CD4-positive, alpha-beta T cell (primary cell): ENCODE measurements at regions not wholly inside any gene's neighbourhood (a gene's known extent, or its start where the extent isn't known, plus 50 kb on each side); places are given as distances from the start of the nearest gene placed in this dataset.

ENCODE experiments used
- ATAC-seq: fragments of 200-7000 bp; cut with Tn5 transposase; one replicate; pipeline ENCODE4 v1.10.0; 2022; ENCODE audit warnings: mild to moderate bottlenecking; ENCODE audit not compliant: poor library complexity
- CTCF ChIA-PET: fragments of 350-600 bp; sonication (Branson Sonifier 250); formaldehyde crosslinking; loops from one replicate; lab custom pipeline; 2021; ENCODE audit warnings: antibody characterized with exemption, inconsistent platforms; lab: Charles Lee
- POLR2A ChIA-PET: fragments of 350-600 bp; sonication (Branson Sonifier 250); formaldehyde crosslinking; loops from one replicate; lab custom pipeline; 2021; ENCODE audit warnings: antibody characterized with exemption, inconsistent platforms; lab: Charles Lee
- DNase-seq, 14 experiments: peaks; one replicate each; pipeline ENCODE4 v3.0.0-alpha.2; 2013 to 2020; ENCODE audit warnings: mixed read lengths in 2 of 14
- H3K27ac ChIP-seq, 2 donors: one replicate each; pipeline versions ENCODE4 v1.5.1 to v1.7.0; 2013; ENCODE audit warnings: low read length in 2 of 2, low read depth in 1 of 2, mild to moderate bottlenecking in 1 of 2
- H3K27me3 ChIP-seq, 2 experiments: 1 replicate in 1 of 2; 2 replicates in 1 of 2; pipeline versions ENCODE4 v1.6.1 to v1.7.0; 2013; ENCODE audit warnings: low read length in 2 of 2, control low read depth in 1 of 2, mild to moderate bottlenecking in 1 of 2, moderate library complexity in 1 of 2; ENCODE audit not compliant: insufficient read depth in 2 of 2, control insufficient read depth in 1 of 2
- H3K36me3 ChIP-seq: one replicate; pipeline ENCODE4 v1.6.1; 2013; ENCODE audit warnings: low read length, control low read depth; ENCODE audit not compliant: insufficient read depth
- H3K4me1 ChIP-seq: one replicate; pipeline ENCODE4 v1.6.1; 2013; ENCODE audit warnings: low read length, control low read depth; ENCODE audit not compliant: insufficient read depth
- H3K4me3 ChIP-seq: one replicate; pipeline ENCODE4 v1.5.1; 2013; ENCODE audit warnings: mild to moderate bottlenecking, low read length, moderate library complexity
- H3K9me3 ChIP-seq, 2 experiments: 1 replicate in 1 of 2; 2 replicates in 1 of 2; pipeline versions ENCODE4 v1.6.1 to v1.7.0; 2013; ENCODE audit warnings: low read length in 2 of 2, mild to moderate bottlenecking in 2 of 2, control low read depth in 1 of 2, moderate library complexity in 1 of 2; ENCODE audit not compliant: control insufficient read depth in 1 of 2, insufficient read depth in 1 of 2
- H3K27ac Mint-ChIP-seq: one replicate; pipeline ENCODE4 v1.8.0; 2020; ENCODE audit warnings: mixed read lengths
- H3K27me3 Mint-ChIP-seq: one replicate; pipeline ENCODE4 v1.8.0; 2021; ENCODE audit warnings: mixed read lengths
- H3K36me3 Mint-ChIP-seq: one replicate; pipeline ENCODE4 v1.8.0; 2021; ENCODE audit warnings: low read depth, mixed read lengths
- H3K4me1 Mint-ChIP-seq: one replicate; pipeline ENCODE4 v1.8.0; 2021; ENCODE audit warnings: low read depth, mixed read lengths
- H3K4me3 Mint-ChIP-seq: one replicate; pipeline ENCODE4 v1.8.0; 2020; ENCODE audit warnings: mild to moderate bottlenecking, mixed read lengths
- H3K9me3 Mint-ChIP-seq: one replicate; pipeline ENCODE4 v1.8.0; 2020; ENCODE audit warnings: mixed read lengths
- CTCF ChIP-seq: fragments of 200-600 bp; IDR thresholded peaks from one replicate; pipeline ENCODE4 v1.8.0; 2022; ENCODE audit warnings: antibody characterized with exemption, mild to moderate bottlenecking
- intact Hi-C, 2 experiments: fragments of 100-400 bp; cut with DNase I in 1 of 2; cut with micrococcal nuclease in 1 of 2; formaldehyde crosslinking; loops; one replicate each; pipeline versions ENCODE4 v1.15.1 to v1.9.0; 2023 to 2025; cut with DNase I, micrococcal nuclease

GRCh38 chr21:19842601-19843000, 1155.6 kb upstream of the NCAM2 start:
- peaks cover 4% of the 10 kb centered on the region for H3K9me3 Mint-ChIP-seq
- ATAC-seq = no peak
- no peaks in the 10 kb centered on the region for H3K4me1 Mint-ChIP-seq
- Histone ChIP-seq H3K36me3 (no peaks in the 10 kb centered on the region), H3K27me3 (no peaks in the 10 kb centered on the region), H3K4me3 (no peak overlapping the region), H3K9me3 (peaks cover 0 to 4% of the 10 kb centered on the region in 2 experiments), H3K4me1 (no peaks in the 10 kb centered on the region), H3K27ac (no peak overlapping the region)
- intact Hi-C loops = no loop called here
- ChIA-PET CTCF (no interaction called here), POLR2A (no interaction called here)
- no peaks in the 10 kb centered on the region for H3K36me3 Mint-ChIP-seq
- H3K4me3 Mint-ChIP-seq = no peak overlapping the region
- H3K27me3 Mint-ChIP-seq = no peaks in the 10 kb centered on the region
- TF ChIP-seq CTCF = no peak
- no peak for DNase-seq
- no peak overlapping the region for H3K27ac Mint-ChIP-seq

- intact Hi-C loops = no loop called here
- H3K27me3 Mint-ChIP-seq = no peaks in the 10 kb centered on the region
- Histone ChIP-seq H3K27ac (no peak overlapping the region), H3K36me3 (no peaks in the 10 kb centered on the region), H3K4me1 (no peaks in the 10 kb centered on the region), H3K4me3 (no peak overlapping the region), H3K27me3 (no peaks in the 10 kb centered on the region), H3K9me3 (peaks cover 0 to 4% of the 10 kb centered on the region in 2 experiments)
- H3K27ac Mint-ChIP-seq = no peak overlapping the region
- no peaks in the 10 kb centered on the region for H3K4me1 Mint-ChIP-seq
- H3K36me3 Mint-ChIP-seq = no peaks in the 10 kb centered on the region
- peaks cover 4% of the 10 kb centered on the region for H3K9me3 Mint-ChIP-seq
- no peak overlapping the region for H3K4me3 Mint-ChIP-seq
- ATAC-seq (no peak), DNase-seq (no peak)
- POLR2A ChIA-PET = no interaction called here
- no peak for TF ChIP-seq CTCF
- CTCF ChIA-PET = no interaction called here
These were observed 1153.9 kb upstream of the NCAM2 start for GRCh38 chr21:19844334-19844733.

GRCh38 chr21:19850157-19850556, 1148.1 kb upstream of the NCAM2 start:
- Histone ChIP-seq H3K4me3 (no peak overlapping the region), H3K27ac (no peak overlapping the region), H3K4me1 (no peaks in the 10 kb centered on the region), H3K27me3 (no peaks in the 10 kb centered on the region), H3K9me3 (peaks cover 0 to 17% of the 10 kb centered on the region in 2 experiments), H3K36me3 (no peaks in the 10 kb centered on the region)
- Mint-ChIP-seq H3K4me3 (no peak overlapping the region), H3K36me3 (no peaks in the 10 kb centered on the region), H3K9me3 (peaks cover 1% of the 10 kb centered on the region), H3K4me1 (no peaks in the 10 kb centered on the region), H3K27me3 (no peaks in the 10 kb centered on the region), H3K27ac (no peak overlapping the region)
- no peak for DNase-seq
- intact Hi-C loops = no loop called here
- no peak for ATAC-seq
- ChIA-PET CTCF (no interaction called here), POLR2A (interaction anchor here (0.6 kb wide), 1 partner anchor 18 kb away, joined by 3 read pairs; no protein-coding TSS in a partner anchor)
- TF ChIP-seq CTCF = no peak
